22Rv1 (cell line): ENCODE measurements at regions not wholly inside any gene's neighbourhood (a gene's known extent, or its start where the extent isn't known, plus 50 kb on each side); places are given as distances from the start of the nearest gene placed in this dataset.

ENCODE experiments used
- ZFX ChIP-seq: fragments of 450-650 bp; IDR thresholded peaks from 2 replicates; pipeline ENCODE4 v1.6.1; 2017; ENCODE audit warnings: antibody characterized with exemption, borderline replicate concordance
- TF ChIP-seq, protein P1 (sequence below): fragments of 450-650 bp; IDR thresholded peaks from 2 replicates; pipeline ENCODE4 v1.5.1; 2017; ENCODE audit warnings: mild to moderate bottlenecking

DNA sequence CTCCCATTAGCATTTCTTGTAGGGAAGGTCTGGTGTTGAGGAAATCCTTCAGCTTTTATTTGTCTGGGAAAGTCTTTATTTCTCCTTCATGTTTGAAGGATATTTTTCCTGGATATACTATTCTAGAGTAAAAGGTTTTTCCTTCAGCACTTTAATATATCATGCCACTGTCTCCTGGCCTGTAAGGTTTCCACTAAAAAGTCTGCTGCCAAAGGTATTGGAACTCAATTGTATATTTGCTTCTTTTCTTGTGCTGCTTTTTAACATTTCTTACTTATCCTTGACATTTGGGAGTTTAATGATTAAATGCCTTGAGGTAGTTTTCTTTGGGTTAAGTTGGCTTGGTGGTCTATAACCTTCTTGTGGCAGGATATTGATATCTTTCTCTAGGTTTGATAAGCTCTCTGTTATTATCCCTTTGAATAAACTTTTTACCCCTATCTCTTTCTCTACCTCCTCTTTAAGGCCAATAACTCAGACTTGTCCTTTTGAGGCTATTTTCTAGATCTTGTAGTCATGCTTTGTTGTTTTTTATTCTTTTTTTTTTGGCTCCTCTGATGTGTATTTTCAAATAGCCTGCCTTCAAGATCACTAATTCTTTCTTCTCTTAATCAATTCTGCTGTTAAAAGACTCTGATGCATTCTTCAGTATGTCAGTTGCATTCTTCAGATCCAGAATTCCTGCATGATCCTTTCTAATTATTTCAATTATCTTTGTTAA, 225.0 kb upstream of the ZNF217 start:
- TF ChIP-seq, protein P1, sequence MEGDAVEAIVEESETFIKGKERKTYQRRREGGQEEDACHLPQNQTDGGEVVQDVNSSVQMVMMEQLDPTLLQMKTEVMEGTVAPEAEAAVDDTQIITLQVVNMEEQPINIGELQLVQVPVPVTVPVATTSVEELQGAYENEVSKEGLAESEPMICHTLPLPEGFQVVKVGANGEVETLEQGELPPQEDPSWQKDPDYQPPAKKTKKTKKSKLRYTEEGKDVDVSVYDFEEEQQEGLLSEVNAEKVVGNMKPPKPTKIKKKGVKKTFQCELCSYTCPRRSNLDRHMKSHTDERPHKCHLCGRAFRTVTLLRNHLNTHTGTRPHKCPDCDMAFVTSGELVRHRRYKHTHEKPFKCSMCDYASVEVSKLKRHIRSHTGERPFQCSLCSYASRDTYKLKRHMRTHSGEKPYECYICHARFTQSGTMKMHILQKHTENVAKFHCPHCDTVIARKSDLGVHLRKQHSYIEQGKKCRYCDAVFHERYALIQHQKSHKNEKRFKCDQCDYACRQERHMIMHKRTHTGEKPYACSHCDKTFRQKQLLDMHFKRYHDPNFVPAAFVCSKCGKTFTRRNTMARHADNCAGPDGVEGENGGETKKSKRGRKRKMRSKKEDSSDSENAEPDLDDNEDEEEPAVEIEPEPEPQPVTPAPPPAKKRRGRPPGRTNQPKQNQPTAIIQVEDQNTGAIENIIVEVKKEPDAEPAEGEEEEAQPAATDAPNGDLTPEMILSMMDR, result no peak
- no peak for TF ChIP-seq ZFX
